ENCODE measurements at regions not wholly inside any gene's neighbourhood (a gene's known extent, or its start where the extent isn't known, plus 50 kb on each side); places are given as distances from the start of the nearest gene placed in this dataset.

GRCh38 chr3:35215525-35216500 is 423.5 kb upstream of the ARPP21 start:
- TF ChIP-seq CTCF (IDR thresholded peaks at IDR 0.05) (no peak), POLR2AphosphoS5 (IDR thresholded peaks at IDR 0.05; ENCODE audit: low read depth, low read length) (no peak), SIN3A (IDR thresholded peaks at IDR 0.05; ENCODE audit: borderline replicate concordance, insufficient read depth, low read depth, low read length) (no peak)
